PFSK-1 (cell line): ENCODE measurements at regions not wholly inside any gene's neighbourhood (a gene's known extent, or its start where the extent isn't known, plus 50 kb on each side); places are given as distances from the start of the nearest gene placed in this dataset.

Source experiments
- FOXP2 ChIP-seq: optimal IDR thresholded peaks from 2 replicates; pipeline ENCODE3; 2011; ENCODE audit warnings: borderline replicate concordance, control low read depth, inconsistent platforms; ENCODE audit not compliant: insufficient read depth; ENCODE audit errors: extremely low read length, extremely low read depth
- POLR2AphosphoS5 ChIP-seq: IDR thresholded peaks from 2 replicates; pipeline ENCODE4 v1.6.1; 2012; ENCODE audit warnings: low read depth, mild to moderate bottlenecking, control low read depth, low read length, moderate library complexity
- REST ChIP-seq, 2 experiments: IDR thresholded peaks; 2 replicates each; pipeline versions ENCODE4 v1.6.1 to v1.8.0; 2011 to 2012; ENCODE audit warnings: low read depth in 2 of 2, low read length in 2 of 2, control low read depth in 1 of 2, inconsistent platforms in 1 of 2, mild to moderate bottlenecking in 1 of 2, moderate library complexity in 1 of 2; ENCODE audit not compliant: insufficient read depth in 1 of 2
- SIN3A ChIP-seq: IDR thresholded peaks from 2 replicates; pipeline ENCODE4 v1.6.1; 2012; ENCODE audit warnings: mild to moderate bottlenecking, low read length, moderate library complexity, borderline replicate concordance; ENCODE audit not compliant: insufficient read depth
- TAF1 ChIP-seq: IDR thresholded peaks from 2 replicates; pipeline ENCODE4 v1.6.1; 2012; ENCODE audit warnings: low read length, control low read depth, borderline replicate concordance; ENCODE audit not compliant: insufficient read depth

- TF ChIP-seq REST (IDR thresholded peaks at IDR 0.05; ENCODE audit: insufficient read depth in 1 of 2, low read depth in 2 of 2, low read length in 2 of 2) (no peak), FOXP2 (no peak), TAF1 (no peak), POLR2AphosphoS5 (no peak), SIN3A (no peak)
Measured at GRCh38 chr1:168843950-168844349, 114.9 kb upstream of the DPT start.

- TF ChIP-seq FOXP2 (no peak), POLR2AphosphoS5 (no peak), SIN3A (no peak), TAF1 (no peak), REST (IDR thresholded peaks at IDR 0.05; ENCODE audit: insufficient read depth in 1 of 2, low read depth in 2 of 2, low read length in 2 of 2) (no peak)
Measured at GRCh38 chr1:168845140-168845539, 116.1 kb upstream of the DPT start.

GRCh38 chr1:168848051-168848450, 119.0 kb upstream of the DPT start:
- no peak for TF ChIP-seq FOXP2
- TF ChIP-seq POLR2AphosphoS5 = no peak
- no peak for TF ChIP-seq SIN3A
- TF ChIP-seq REST (IDR thresholded peaks at IDR 0.05; ENCODE audit: insufficient read depth in 1 of 2, low read depth in 2 of 2, low read length in 2 of 2) = no peak
- TF ChIP-seq TAF1 = no peak

- TF ChIP-seq SIN3A (no peak), REST (IDR thresholded peaks at IDR 0.05; ENCODE audit: insufficient read depth in 1 of 2, low read depth in 2 of 2, low read length in 2 of 2) (no peak), TAF1 (no peak), FOXP2 (no peak), POLR2AphosphoS5 (no peak)
Measured at GRCh38 chr1:168861421-168862004, 132.5 kb upstream of the DPT start.

GRCh38 chr1:168863772-168864171, 134.8 kb upstream of the DPT start:
- no peak for TF ChIP-seq REST (IDR thresholded peaks at IDR 0.05; ENCODE audit: insufficient read depth in 1 of 2, low read depth in 2 of 2, low read length in 2 of 2)
- no peak for TF ChIP-seq FOXP2
- TF ChIP-seq SIN3A = no peak
- no peak for TF ChIP-seq TAF1
- TF ChIP-seq POLR2AphosphoS5 = no peak
